Neural cell (in vitro differentiated cells): ENCODE measurements at regions not wholly inside any gene's neighbourhood (a gene's known extent, or its start where the extent isn't known, plus 50 kb on each side); places are given as distances from the start of the nearest gene placed in this dataset.

Experiments
- H2AFZ ChIP-seq: fragments of 200-600, 300-800 bp; sonication (generic), shearing (Covaris generic); 2 replicates; pipeline ENCODE4 v1.6.0; 2014; ENCODE audit warnings: low read depth, mild to moderate bottlenecking, antibody characterized with exemption, low read length, moderate library complexity
- H3F3A ChIP-seq: fragments of 200-600 bp; shearing (Covaris generic); 2 replicates; pipeline ENCODE4 v1.6.1; 2016; ENCODE audit warnings: mild to moderate bottlenecking, moderate library complexity, mixed read lengths, antibody characterized with exemption, low read length; ENCODE audit not compliant: insufficient read depth, poor library complexity, severe bottlenecking
- H3K27ac ChIP-seq: fragments of 200-600, 300-800 bp; sonication (generic), shearing (Covaris generic); 2 replicates; pipeline ENCODE4 v1.5.1; 2014; ENCODE audit warnings: mild to moderate bottlenecking, low read length, moderate library complexity
- H3K27me3 ChIP-seq: fragments of 300-800, 200-600 bp; sonication (generic), shearing (Covaris generic); 2 replicates; pipeline ENCODE4 v1.6.0; 2014; ENCODE audit warnings: mild to moderate bottlenecking, low read depth, low read length, moderate library complexity; ENCODE audit not compliant: insufficient read depth
- H3K36me3 ChIP-seq: fragments of 300-800, 200-600 bp; sonication (generic), shearing (Covaris generic); 2 replicates; pipeline ENCODE4 v1.5.1; 2014; ENCODE audit warnings: mild to moderate bottlenecking, antibody characterized with exemption, low read length, moderate library complexity; ENCODE audit not compliant: insufficient read depth
- H3K4me2 ChIP-seq: fragments of 300-800, 200-600 bp; sonication (generic), shearing (Covaris generic); 2 replicates; pipeline ENCODE4 v1.6.0; 2014; ENCODE audit warnings: mild to moderate bottlenecking, low read length
- H3K4me3 ChIP-seq: fragments of 300-800, 200-600 bp; sonication (generic), shearing (Covaris generic); 2 replicates; pipeline ENCODE4 v1.5.1; 2014; ENCODE audit warnings: mild to moderate bottlenecking, low read length, moderate library complexity
- H3K79me2 ChIP-seq: fragments of 200-600 bp; shearing (Covaris generic); replicated peaks from 2 replicates; pipeline ENCODE4 v1.6.0; 2014; ENCODE audit warnings: mild to moderate bottlenecking, low read length, moderate library complexity; ENCODE audit not compliant: insufficient read depth
- H3K9ac ChIP-seq: fragments of 300-800, 200-600 bp; sonication (generic), shearing (Covaris generic); 2 replicates; pipeline ENCODE4 v1.6.1; 2016; ENCODE audit warnings: mild to moderate bottlenecking, low read length, mixed read lengths
- H3K9me2 ChIP-seq: fragments of 200-600 bp; shearing (Covaris generic); 2 replicates; pipeline ENCODE4 v1.6.1; 2016; ENCODE audit warnings: mild to moderate bottlenecking, low read length, mixed read lengths; ENCODE audit not compliant: insufficient read depth
- H3K9me3 ChIP-seq: fragments of 200-600, 300-800 bp; sonication (generic), shearing (Covaris generic); 2 replicates; pipeline ENCODE4 v1.6.1; 2016; ENCODE audit warnings: mild to moderate bottlenecking, mixed run types, low read length, moderate library complexity, mixed read lengths
- H4K20me1 ChIP-seq: fragments of 200-600 bp; shearing (Covaris generic); 2 replicates; pipeline ENCODE4 v1.6.1; 2016; ENCODE audit warnings: mild to moderate bottlenecking, mixed run types; ENCODE audit not compliant: insufficient read depth
- CTCF ChIP-seq: fragments of 450-650 bp; IDR thresholded peaks from 2 replicates; pipeline ENCODE4 v1.5.1; 2014; ENCODE audit warnings: antibody characterized with exemption, mild to moderate bottlenecking, moderate library complexity; ENCODE audit not compliant: poor library complexity, severe bottlenecking
- EP300 ChIP-seq: fragments of 450-650 bp; conservative IDR thresholded peaks from 2 replicates; pipeline ENCODE4 v1.6.1; 2014; ENCODE audit warnings: antibody characterized with exemption, mild to moderate bottlenecking, moderate library complexity; ENCODE audit not compliant: poor library complexity, severe bottlenecking
- EZH2 ChIP-seq: fragments of 200-600, 300-800 bp; shearing (Covaris generic), sonication (generic); IDR thresholded peaks from 2 replicates; pipeline ENCODE4 v1.6.1; 2014; ENCODE audit warnings: antibody characterized with exemption, low read length, borderline replicate concordance, mild to moderate bottlenecking; ENCODE audit not compliant: insufficient read depth, poor library complexity, severe bottlenecking
- MXI1 ChIP-seq: fragments of 450-650 bp; conservative IDR thresholded peaks from 2 replicates; pipeline ENCODE4 v1.6.1; 2014; ENCODE audit warnings: antibody characterized with exemption, mild to moderate bottlenecking; ENCODE audit not compliant: poor library complexity, severe bottlenecking
- POLR2AphosphoS5 ChIP-seq: IDR thresholded peaks from 2 replicates; pipeline ENCODE4 v1.6.1; 2012
- RAD21 ChIP-seq: fragments of 450-650 bp; conservative IDR thresholded peaks from 2 replicates; pipeline ENCODE4 v1.6.1; 2014; ENCODE audit warnings: antibody characterized with exemption, mild to moderate bottlenecking, moderate library complexity
- REST ChIP-seq: IDR thresholded peaks from 2 replicates; pipeline ENCODE4 v1.6.1; 2012; ENCODE audit warnings: borderline replicate concordance
- SMC3 ChIP-seq: fragments of 450-650 bp; conservative IDR thresholded peaks from 2 replicates; pipeline ENCODE4 v1.6.1; 2014; ENCODE audit warnings: antibody characterized with exemption, mild to moderate bottlenecking, moderate library complexity; ENCODE audit not compliant: poor library complexity
- TAF1 ChIP-seq: IDR thresholded peaks from 2 replicates; pipeline ENCODE4 v1.6.1; 2012; ENCODE audit warnings: low read depth

- TF ChIP-seq POLR2AphosphoS5 (no peak), EZH2 (no peak), SMC3 (no peak), CTCF (no peak), EP300 (no peak), RAD21 (no peak), REST (no peak), TAF1 (no peak), MXI1 (no peak)
- no peaks in the 10 kb centered on the region for H3K9me3 ChIP-seq
- no peak overlapping the region for H3K27ac ChIP-seq
- no peak overlapping the region for H3K9ac ChIP-seq
- H4K20me1 ChIP-seq: no peaks in the 10 kb centered on the region
- H3K36me3 ChIP-seq: no peaks in the 10 kb centered on the region
- no peak overlapping the region for H2AFZ ChIP-seq
- no peaks in the 10 kb centered on the region for H3K27me3 ChIP-seq
- no peak overlapping the region for H3K4me2 ChIP-seq
- no peaks in the 10 kb centered on the region for H3F3A ChIP-seq
- H3K4me3 ChIP-seq: no peak overlapping the region
- no peaks in the 10 kb centered on the region for H3K79me2 ChIP-seq
- no peaks in the 10 kb centered on the region for H3K9me2 ChIP-seq
These were observed 103.3 kb downstream of the METTL4 start for GRCh38 chr18:2468051-2468450.

- H3K9me2 ChIP-seq: no peaks in the 10 kb centered on the region
- H3K4me2 ChIP-seq: no peak overlapping the region
- H3K36me3 ChIP-seq: no peaks in the 10 kb centered on the region
- H3K79me2 ChIP-seq: no peaks in the 10 kb centered on the region
- no peaks in the 10 kb centered on the region for H3F3A ChIP-seq
- no peak overlapping the region for H3K9ac ChIP-seq
- H3K9me3 ChIP-seq: no peaks in the 10 kb centered on the region
- no peak overlapping the region for H3K27ac ChIP-seq
- no peaks in the 10 kb centered on the region for H4K20me1 ChIP-seq
- H3K4me3 ChIP-seq: no peak overlapping the region
- no peaks in the 10 kb centered on the region for H3K27me3 ChIP-seq
- no peak overlapping the region for H2AFZ ChIP-seq
- no peak for TF ChIP-seq RAD21
- no peak for TF ChIP-seq MXI1
These were observed 99.8 kb downstream of the METTL4 start for GRCh38 chr18:2471523-2471922.

GRCh38 chr18:2478662-2479061 lies 92.6 kb downstream of the METTL4 start:
- no peak overlapping the region for H3K9ac ChIP-seq
- H4K20me1 ChIP-seq: no peaks in the 10 kb centered on the region
- H3K4me2 ChIP-seq: no peak overlapping the region
- no peak overlapping the region for H3K4me3 ChIP-seq
- no peak overlapping the region for H2AFZ ChIP-seq
- no peak for TF ChIP-seq SMC3
- TF ChIP-seq EZH2: no peak
- no peak for TF ChIP-seq MXI1
- TF ChIP-seq RAD21: no peak
- TF ChIP-seq REST: no peak
- TF ChIP-seq POLR2AphosphoS5: no peak
- TF ChIP-seq TAF1: no peak
- TF ChIP-seq CTCF: no peak
- no peak for TF ChIP-seq EP300
- no peaks in the 10 kb centered on the region for H3K27me3 ChIP-seq
- no peaks in the 10 kb centered on the region for H3K9me3 ChIP-seq
- no peaks in the 10 kb centered on the region for H3K36me3 ChIP-seq
- no peaks in the 10 kb centered on the region for H3K79me2 ChIP-seq
- no peaks in the 10 kb centered on the region for H3K9me2 ChIP-seq
- H3K27ac ChIP-seq: no peak overlapping the region
- no peaks in the 10 kb centered on the region for H3F3A ChIP-seq
